ENCODE measurements at regions not wholly inside any gene's neighbourhood (a gene's known extent, or its start where the extent isn't known, plus 50 kb on each side); places are given as distances from the start of the nearest gene placed in this dataset.

GRCh38 chr17:71402007-71402406 is 718.8 kb upstream of the SOX9 start:
- DNase-seq, result no peak
- ATAC-seq, result no peak
- Histone ChIP-seq H3K27ac (ENCODE audit: low read length) (no peak overlapping the region), H3K4me3 (ENCODE audit: low read length) (no peak overlapping the region), H3K9me3 (ENCODE audit: control insufficient read depth, low read length) (no peaks in the 10 kb centered on the region), H3K4me1 (ENCODE audit: control insufficient read depth, insufficient read depth, low read length) (no peaks in the 10 kb centered on the region), H3K27me3 (ENCODE audit: control insufficient read depth, insufficient read depth) (no peaks in the 10 kb centered on the region)
- WGBS, result 92% methylated on average over 1 of the region's 1 CpG
- intact Hi-C loops (cut with DNase I), result no loop called here

DNA sequence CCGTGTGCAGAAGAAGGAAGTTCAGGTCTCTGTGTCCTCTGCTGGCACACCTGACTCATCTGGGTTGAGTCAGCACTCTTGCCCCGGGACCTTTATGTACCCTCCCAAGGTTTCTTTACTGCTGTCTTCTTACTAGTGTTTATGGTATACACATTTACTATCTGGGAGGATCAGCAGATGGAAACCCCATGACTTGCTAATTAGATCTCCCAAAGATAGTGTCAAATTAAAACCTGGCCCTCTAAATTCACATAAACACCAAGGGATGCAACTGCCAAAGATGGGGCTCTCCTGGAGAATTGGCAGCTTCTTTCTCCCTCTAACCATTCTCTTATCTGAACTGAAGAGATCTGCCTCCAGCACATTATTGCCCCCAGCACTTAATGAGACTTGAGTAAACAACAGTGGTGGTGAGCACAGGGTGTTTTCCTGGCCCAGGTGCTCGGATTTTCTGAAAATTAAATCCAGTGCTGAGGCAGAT is 718.1 kb upstream of the SOX9 start:
- ATAC-seq, result no peak
- H3K4me3 ChIP-seq (ENCODE audit: low read length), result no peak overlapping the region

DNA sequence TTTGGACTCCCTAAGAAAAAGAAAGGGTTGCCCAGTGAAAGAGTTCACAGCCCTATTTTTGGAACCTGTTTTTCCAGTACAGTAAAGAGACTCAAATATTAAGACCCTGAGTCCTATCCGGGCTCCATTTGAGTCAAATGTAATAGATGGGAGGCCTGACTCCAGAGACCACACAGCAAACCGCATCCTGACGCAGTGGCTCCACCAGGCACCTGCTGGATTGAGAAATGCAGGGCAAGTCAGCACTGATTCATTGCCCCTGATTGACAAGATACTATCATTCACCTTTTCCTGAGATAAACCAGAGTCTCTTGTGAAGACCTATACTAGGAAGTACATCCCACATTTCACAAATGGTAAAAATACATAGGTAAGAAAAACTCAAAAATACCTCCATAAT is 715.7 kb upstream of the SOX9 start:
- no peaks in the 10 kb centered on the region for H3K4me1 ChIP-seq (ENCODE audit: control insufficient read depth, insufficient read depth, low read length)
- ATAC-seq (no peak), DNase-seq (no peak)
- no peaks in the 10 kb centered on the region for H3K9me3 ChIP-seq (ENCODE audit: control insufficient read depth, low read length)
- H3K27ac ChIP-seq (ENCODE audit: low read length), result no peak overlapping the region
- H3K27me3 ChIP-seq (ENCODE audit: control insufficient read depth, insufficient read depth), result no peaks in the 10 kb centered on the region
- intact Hi-C loops (cut with DNase I), result no loop called here
- no peak overlapping the region for H3K4me3 ChIP-seq (ENCODE audit: low read length)
- WGBS, result 84% methylated on average over 3 of the region's 3 CpGs

More for the DNA sequence above, 718.1 kb upstream of the SOX9 start:
- Histone ChIP-seq H3K27me3 (ENCODE audit: control insufficient read depth, insufficient read depth) (no peaks in the 10 kb centered on the region), H3K9me3 (ENCODE audit: control insufficient read depth, low read length) (no peaks in the 10 kb centered on the region), H3K27ac (ENCODE audit: low read length) (no peak overlapping the region), H3K4me1 (ENCODE audit: control insufficient read depth, insufficient read depth, low read length) (no peaks in the 10 kb centered on the region)
- WGBS, result 81% methylated on average over 3 of the region's 3 CpGs
- intact Hi-C loops (cut with DNase I), result no loop called here
- DNase-seq, result no peak

DNA sequence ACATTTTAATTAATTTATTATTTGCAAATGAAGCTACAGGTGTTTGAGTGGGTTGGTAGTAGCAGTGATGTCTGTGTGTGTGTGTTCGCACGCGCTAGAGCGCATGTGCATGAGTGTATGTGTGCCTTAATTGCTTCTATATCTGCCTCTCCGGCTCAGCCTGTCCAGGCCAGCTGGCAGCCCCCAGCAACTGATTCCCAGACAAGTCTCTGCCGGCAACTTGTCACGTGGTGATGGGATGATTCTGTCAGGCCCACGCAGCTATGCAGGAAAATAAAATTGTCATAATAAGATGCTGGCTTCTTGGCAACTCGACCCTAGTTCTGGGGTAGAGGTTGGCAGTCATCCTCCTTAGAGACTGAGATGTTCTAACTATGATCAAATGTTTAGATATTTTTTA is 712.8 kb upstream of the SOX9 start:
- no peak overlapping the region for H3K27ac ChIP-seq (ENCODE audit: low read length)
- DNase-seq (no peak), ATAC-seq (no peak)
- 68% methylated on average over 9 of the region's 9 CpGs for WGBS
- no peak overlapping the region for H3K4me3 ChIP-seq (ENCODE audit: low read length)
- H3K9me3 ChIP-seq (ENCODE audit: control insufficient read depth, low read length), result no peaks in the 10 kb centered on the region
- intact Hi-C loops (cut with DNase I), result no loop called here
- H3K4me1 ChIP-seq (ENCODE audit: control insufficient read depth, insufficient read depth, low read length), result no peaks in the 10 kb centered on the region
- no peaks in the 10 kb centered on the region for H3K27me3 ChIP-seq (ENCODE audit: control insufficient read depth, insufficient read depth)

DNA sequence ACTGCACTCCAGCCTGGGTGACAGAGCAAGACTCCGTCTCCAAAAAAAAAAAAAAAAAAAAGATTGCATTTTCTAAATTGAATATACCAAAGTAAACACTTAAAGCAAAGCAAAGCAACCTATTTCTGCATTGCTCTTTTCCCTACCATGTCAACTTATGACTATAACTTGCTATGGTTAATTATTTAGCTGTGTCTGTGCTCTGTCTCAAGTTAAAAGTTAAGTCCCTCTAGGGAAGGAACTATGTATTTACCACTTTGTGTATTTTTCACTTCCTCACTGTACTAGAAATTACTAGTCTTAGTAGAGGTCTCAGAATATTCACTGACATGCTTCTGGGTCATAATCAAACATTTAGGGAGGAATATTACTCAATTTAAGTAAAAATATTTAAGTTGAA is 711.7 kb upstream of the SOX9 start:
- no peaks in the 10 kb centered on the region for H3K27me3 ChIP-seq (ENCODE audit: control insufficient read depth, insufficient read depth)
- H3K9me3 ChIP-seq (ENCODE audit: control insufficient read depth, low read length), result no peaks in the 10 kb centered on the region
- H3K4me1 ChIP-seq (ENCODE audit: control insufficient read depth, insufficient read depth, low read length), result no peaks in the 10 kb centered on the region
- intact Hi-C loops (cut with DNase I), result no loop called here
- no peak overlapping the region for H3K4me3 ChIP-seq (ENCODE audit: low read length)
- DNase-seq, result no peak
- WGBS, result 100% methylated on average over 1 of the region's 1 CpG
- ATAC-seq, result no peak
- no peak overlapping the region for H3K27ac ChIP-seq (ENCODE audit: low read length)

- 88% methylated on average over 4 of the region's 4 CpGs for WGBS
- H3K27ac ChIP-seq (ENCODE audit: low read length), result no peak overlapping the region
- ATAC-seq (no peak), DNase-seq (no peak)
- no peaks in the 10 kb centered on the region for H3K9me3 ChIP-seq (ENCODE audit: control insufficient read depth, low read length)
- H3K4me1 ChIP-seq (ENCODE audit: control insufficient read depth, insufficient read depth, low read length), result no peaks in the 10 kb centered on the region
- H3K27me3 ChIP-seq (ENCODE audit: control insufficient read depth, insufficient read depth), result no peaks in the 10 kb centered on the region
- H3K4me3 ChIP-seq (ENCODE audit: low read length), result no peak overlapping the region
- intact Hi-C loops (cut with DNase I), result no loop called here
Measured at GRCh38 chr17:71409712-71410111, 711.1 kb upstream of the SOX9 start.

GRCh38 chr17:71412803-71413202 is 708.0 kb upstream of the SOX9 start:
- no peak for ATAC-seq
- H3K4me3 ChIP-seq (ENCODE audit: low read length), result no peak overlapping the region

DNA sequence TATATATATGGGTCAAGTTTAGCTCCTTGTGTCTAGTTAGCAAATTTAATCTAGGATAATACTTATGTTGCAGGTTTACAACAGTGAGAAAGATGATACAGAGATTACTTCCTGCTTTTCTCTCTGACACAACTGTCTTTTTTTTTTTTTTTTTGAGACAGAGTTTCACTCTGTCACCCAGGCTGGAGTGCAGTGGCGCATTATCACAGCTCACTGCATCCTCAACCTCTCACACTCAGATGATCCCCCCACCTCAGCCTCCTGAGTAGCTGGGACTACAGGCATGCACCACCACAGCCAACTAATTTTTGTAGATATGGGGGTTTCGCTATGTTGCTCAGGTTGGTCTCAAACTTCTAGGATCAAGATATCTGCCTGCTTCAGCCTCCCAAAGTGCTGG is 706.9 kb upstream of the SOX9 start:
- no peaks in the 10 kb centered on the region for H3K27me3 ChIP-seq (ENCODE audit: control insufficient read depth, insufficient read depth)
- H3K9me3 ChIP-seq (ENCODE audit: control insufficient read depth, low read length), result no peaks in the 10 kb centered on the region
- intact Hi-C loops (cut with DNase I), result no loop called here
- H3K27ac ChIP-seq (ENCODE audit: low read length), result no peak overlapping the region
- ATAC-seq (no peak), DNase-seq (no peak)
- H3K4me1 ChIP-seq (ENCODE audit: control insufficient read depth, insufficient read depth, low read length), result no peaks in the 10 kb centered on the region
- WGBS, result 81% methylated on average over 2 of the region's 2 CpGs
- no peak overlapping the region for H3K4me3 ChIP-seq (ENCODE audit: low read length)

More at GRCh38 chr17:71412803-71413202, 708.0 kb upstream of the SOX9 start:
- 78% methylated on average over 5 of the region's 5 CpGs for WGBS
- H3K9me3 ChIP-seq (ENCODE audit: control insufficient read depth, low read length), result no peaks in the 10 kb centered on the region
- H3K27ac ChIP-seq (ENCODE audit: low read length), result no peak overlapping the region
- no peaks in the 10 kb centered on the region for H3K27me3 ChIP-seq (ENCODE audit: control insufficient read depth, insufficient read depth)
- intact Hi-C loops (cut with DNase I), result no loop called here
- no peaks in the 10 kb centered on the region for H3K4me1 ChIP-seq (ENCODE audit: control insufficient read depth, insufficient read depth, low read length)
- no peak for DNase-seq

GRCh38 chr17:71417142-71417541 is 703.7 kb upstream of the SOX9 start:
- Histone ChIP-seq H3K9me3 (ENCODE audit: control insufficient read depth, low read length) (no peaks in the 10 kb centered on the region), H3K27me3 (ENCODE audit: control insufficient read depth, insufficient read depth) (no peaks in the 10 kb centered on the region), H3K27ac (ENCODE audit: low read length) (no peak overlapping the region), H3K4me3 (ENCODE audit: low read length) (no peak overlapping the region), H3K4me1 (ENCODE audit: control insufficient read depth, insufficient read depth, low read length) (no peaks in the 10 kb centered on the region)
- WGBS, result 95% methylated on average over 1 of the region's 1 CpG
- intact Hi-C loops (cut with DNase I), result no loop called here
- DNase-seq (no peak), ATAC-seq (no peak)

DNA sequence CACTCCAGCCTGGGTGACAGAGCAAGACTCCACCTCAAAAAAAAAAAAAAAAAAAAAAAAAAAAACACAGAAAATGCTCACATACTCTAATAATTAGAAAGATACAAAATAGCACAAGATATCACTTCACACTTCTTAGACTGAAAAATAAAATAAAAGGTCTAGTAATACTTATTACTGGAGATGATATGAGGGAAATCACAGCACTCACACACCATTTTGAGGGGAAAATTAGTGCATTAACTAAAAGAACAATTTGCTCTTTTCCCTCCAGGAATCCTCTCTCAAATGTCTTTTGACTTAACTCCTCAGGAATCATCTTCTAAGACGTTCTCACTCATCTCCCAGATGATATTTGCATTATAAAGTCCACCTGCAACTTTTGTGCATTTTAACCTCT is 697.9 kb upstream of the SOX9 start:
- H3K9me3 ChIP-seq (ENCODE audit: control insufficient read depth, low read length), result no peaks in the 10 kb centered on the region
- no peak overlapping the region for H3K27ac ChIP-seq (ENCODE audit: low read length)
- 61% methylated on average over 1 of the region's 1 CpG for WGBS
- intact Hi-C loops (cut with DNase I), result no loop called here
- H3K4me1 ChIP-seq (ENCODE audit: control insufficient read depth, insufficient read depth, low read length), result no peaks in the 10 kb centered on the region
- H3K27me3 ChIP-seq (ENCODE audit: control insufficient read depth, insufficient read depth), result no peaks in the 10 kb centered on the region
- DNase-seq (no peak), ATAC-seq (no peak)
- no peak overlapping the region for H3K4me3 ChIP-seq (ENCODE audit: low read length)

DNA sequence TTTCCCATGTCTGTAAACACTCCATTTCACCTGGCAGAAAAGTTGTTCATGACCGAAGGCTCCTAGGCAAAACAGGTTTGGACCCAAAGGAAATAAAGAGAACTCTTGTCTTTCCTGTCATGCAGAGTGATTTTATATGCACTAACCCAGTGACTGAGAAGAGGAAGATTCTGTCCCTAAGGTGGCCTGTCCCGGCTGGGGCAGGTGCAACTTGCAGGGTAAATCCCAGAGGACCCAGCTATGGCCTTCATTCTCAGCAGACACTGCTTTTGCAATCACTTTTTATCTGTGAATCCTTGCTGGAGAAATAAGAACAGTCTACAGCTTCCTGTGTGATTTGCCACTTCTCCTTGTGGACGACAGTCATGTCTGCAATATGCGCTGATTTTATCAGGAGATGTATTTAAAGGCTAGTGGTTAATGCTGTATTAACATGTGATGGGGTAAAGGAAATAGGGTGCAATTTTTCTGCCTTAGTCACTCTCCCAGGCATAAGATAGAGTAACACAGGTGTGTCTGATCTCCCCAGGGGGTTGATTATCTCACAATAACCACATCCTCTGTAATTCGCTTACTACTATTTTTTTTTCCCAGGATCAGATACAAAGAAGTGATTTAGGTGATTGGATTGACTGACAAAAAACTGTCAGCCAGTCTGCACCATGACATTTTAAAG is 696.8 kb upstream of the SOX9 start:
- no peaks in the 10 kb centered on the region for H3K9me3 ChIP-seq (ENCODE audit: control insufficient read depth, low read length)
- H3K27ac ChIP-seq (ENCODE audit: low read length), result no peak overlapping the region
- DNase-seq (no peak), ATAC-seq (no peak)
- H3K27me3 ChIP-seq (ENCODE audit: control insufficient read depth, insufficient read depth), result no peaks in the 10 kb centered on the region
- H3K4me1 ChIP-seq (ENCODE audit: control insufficient read depth, insufficient read depth, low read length), result no peaks in the 10 kb centered on the region
- intact Hi-C loops (cut with DNase I), result no loop called here
- no peak overlapping the region for H3K4me3 ChIP-seq (ENCODE audit: low read length)
- WGBS, result 67% methylated on average over 5 of the region's 5 CpGs

DNA sequence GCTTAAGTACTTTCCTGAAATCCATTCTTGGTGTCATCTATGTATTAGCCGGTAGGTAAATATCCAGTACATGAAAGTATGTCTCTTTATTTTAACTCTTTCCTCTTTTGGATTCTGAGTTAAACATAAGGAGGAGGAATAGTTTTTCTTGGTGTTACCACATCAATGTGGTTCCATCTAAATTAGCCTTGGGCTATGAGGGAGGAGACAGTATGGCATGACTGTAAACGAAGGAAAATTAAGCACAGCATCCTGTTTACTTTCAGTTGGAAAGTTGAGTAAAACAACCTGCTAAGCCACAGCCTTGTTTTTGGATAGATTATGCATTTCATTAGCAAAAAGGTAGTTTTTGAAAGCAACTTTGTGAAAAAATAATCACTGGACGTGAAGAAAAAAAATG is 693.0 kb upstream of the SOX9 start:
- no peak overlapping the region for H3K27ac ChIP-seq (ENCODE audit: low read length)
- H3K4me1 ChIP-seq (ENCODE audit: control insufficient read depth, insufficient read depth, low read length), result no peaks in the 10 kb centered on the region
- DNase-seq (no peak), ATAC-seq (no peak)
- intact Hi-C loops (cut with DNase I), result no loop called here
- WGBS, result 73% methylated on average over 3 of the region's 3 CpGs
- no peaks in the 10 kb centered on the region for H3K27me3 ChIP-seq (ENCODE audit: control insufficient read depth, insufficient read depth)
- no peak overlapping the region for H3K4me3 ChIP-seq (ENCODE audit: low read length)
- no peaks in the 10 kb centered on the region for H3K9me3 ChIP-seq (ENCODE audit: control insufficient read depth, low read length)
